Coronary artery (tissue), 2 donors: ENCODE measurements at regions not wholly inside any gene's neighbourhood (a gene's known extent, or its start where the extent isn't known, plus 50 kb on each side); places are given as distances from the start of the nearest gene placed in this dataset.
"Not testable (repeated sequence)": the region's sequence is repeated elsewhere in the genome, so short reads cannot be mapped to it uniquely, and the experiment has no call there.

ENCODE experiments used
- DNase-seq: peaks from one replicate; pipeline ENCODE4 v3.0.0-alpha.2; 2017; ENCODE audit warnings: low spot score
- H3K27ac ChIP-seq, 2 donors: fragments of 200-600 bp; sonication (generic); one replicate each; pipeline ENCODE4 v1.5.1; 2016 to 2019
- H3K4me3 ChIP-seq: fragments of 200-600 bp; sonication (generic); 2 replicates; pipeline ENCODE4 v1.5.1; 2016; ENCODE audit warnings: mild to moderate bottlenecking, moderate library complexity
- TF ChIP-seq, protein P1 (sequence below): fragments of 200-600 bp; sonication (generic); IDR thresholded peaks from one replicate; pipeline ENCODE4 v1.5.1; 2019; ENCODE audit warnings: antibody characterized with exemption

DNA sequence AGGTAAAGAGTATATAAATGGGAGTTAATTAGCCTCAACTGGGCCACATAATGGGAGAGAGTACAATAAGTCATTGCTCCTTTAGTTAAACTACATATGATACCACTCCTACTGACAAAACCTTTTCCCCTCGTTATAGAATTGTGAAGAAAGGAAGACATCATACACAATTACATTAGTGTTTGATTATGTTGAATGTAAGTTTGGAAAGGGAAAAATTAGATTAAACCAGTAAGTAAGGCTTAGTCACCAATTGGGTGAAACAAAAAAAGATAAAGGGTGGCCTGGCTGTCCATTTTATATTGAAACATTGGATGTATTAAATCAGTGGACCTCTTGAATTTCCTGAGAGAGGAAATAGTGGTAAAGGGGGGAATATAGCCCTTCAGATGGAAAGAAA lies 464.3 kb upstream of the PAPPA start:
- no peak for DNase-seq
- no peak overlapping the region for H3K27ac ChIP-seq
- no peak overlapping the region for H3K4me3 ChIP-seq
- TF ChIP-seq, protein P1, sequence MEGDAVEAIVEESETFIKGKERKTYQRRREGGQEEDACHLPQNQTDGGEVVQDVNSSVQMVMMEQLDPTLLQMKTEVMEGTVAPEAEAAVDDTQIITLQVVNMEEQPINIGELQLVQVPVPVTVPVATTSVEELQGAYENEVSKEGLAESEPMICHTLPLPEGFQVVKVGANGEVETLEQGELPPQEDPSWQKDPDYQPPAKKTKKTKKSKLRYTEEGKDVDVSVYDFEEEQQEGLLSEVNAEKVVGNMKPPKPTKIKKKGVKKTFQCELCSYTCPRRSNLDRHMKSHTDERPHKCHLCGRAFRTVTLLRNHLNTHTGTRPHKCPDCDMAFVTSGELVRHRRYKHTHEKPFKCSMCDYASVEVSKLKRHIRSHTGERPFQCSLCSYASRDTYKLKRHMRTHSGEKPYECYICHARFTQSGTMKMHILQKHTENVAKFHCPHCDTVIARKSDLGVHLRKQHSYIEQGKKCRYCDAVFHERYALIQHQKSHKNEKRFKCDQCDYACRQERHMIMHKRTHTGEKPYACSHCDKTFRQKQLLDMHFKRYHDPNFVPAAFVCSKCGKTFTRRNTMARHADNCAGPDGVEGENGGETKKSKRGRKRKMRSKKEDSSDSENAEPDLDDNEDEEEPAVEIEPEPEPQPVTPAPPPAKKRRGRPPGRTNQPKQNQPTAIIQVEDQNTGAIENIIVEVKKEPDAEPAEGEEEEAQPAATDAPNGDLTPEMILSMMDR: no peak

DNA sequence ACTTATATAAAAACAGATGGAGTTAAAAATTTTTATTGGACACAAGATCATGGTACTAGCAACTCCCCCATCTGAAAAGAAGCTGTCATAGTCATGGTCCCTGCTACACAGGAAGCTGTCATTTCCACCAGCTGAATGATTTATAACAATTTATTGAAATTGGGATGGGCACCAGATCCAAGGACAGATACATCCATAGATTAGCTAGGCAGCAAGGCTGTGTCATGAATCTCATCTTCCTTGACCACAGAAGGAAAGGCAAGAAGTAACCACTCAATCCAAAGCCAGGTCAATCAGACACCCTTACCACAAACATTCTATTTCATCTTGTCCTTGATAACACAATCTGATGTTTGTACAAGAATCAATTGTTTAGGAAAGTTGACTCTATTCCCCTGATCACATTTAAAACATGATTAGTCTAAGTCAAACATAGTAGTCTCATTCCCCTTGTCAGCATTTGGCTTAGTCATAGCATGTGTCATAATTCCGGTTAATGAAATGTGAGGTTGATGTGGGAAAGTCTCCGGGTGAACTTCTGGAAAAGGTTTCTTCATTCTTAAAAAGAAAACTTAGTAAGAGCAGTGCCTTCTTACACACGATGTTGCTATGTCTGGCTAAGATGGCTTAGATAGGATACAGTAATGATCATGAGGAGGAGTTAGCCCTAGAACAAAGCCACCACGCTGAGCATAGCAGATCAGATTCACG lies 462.6 kb upstream of the PAPPA start:
- H3K27ac ChIP-seq: peak overlapping the region; percentile 14 to 53
- H3K4me3 ChIP-seq: no peak overlapping the region
- TF ChIP-seq, protein P1: no peak
- no peak for DNase-seq

DNA sequence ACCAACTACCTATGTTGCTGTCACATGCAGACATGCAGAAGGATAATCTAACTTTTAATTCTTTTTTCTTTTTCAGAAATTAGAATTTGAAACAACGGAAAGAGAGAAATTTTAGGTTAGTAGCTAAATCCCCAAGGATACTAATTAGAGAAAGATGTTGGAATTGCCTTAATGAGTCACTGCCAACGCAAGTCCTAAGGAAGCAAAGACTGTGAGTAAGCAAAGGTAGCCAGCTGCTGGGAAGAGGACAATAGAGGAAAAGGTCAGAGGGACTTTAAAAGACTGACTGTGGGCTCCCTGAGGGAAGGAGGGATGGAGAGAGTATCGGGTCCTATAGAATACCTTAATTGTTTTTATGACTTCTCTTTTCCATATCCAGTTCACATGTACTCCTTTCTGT lies 461.9 kb upstream of the PAPPA start:
- H3K27ac ChIP-seq: peak overlapping the region in 1 of 2 donors; percentile 14
- H3K4me3 ChIP-seq: no peak overlapping the region
- TF ChIP-seq, protein P1: no peak
- DNase-seq: no peak

DNA sequence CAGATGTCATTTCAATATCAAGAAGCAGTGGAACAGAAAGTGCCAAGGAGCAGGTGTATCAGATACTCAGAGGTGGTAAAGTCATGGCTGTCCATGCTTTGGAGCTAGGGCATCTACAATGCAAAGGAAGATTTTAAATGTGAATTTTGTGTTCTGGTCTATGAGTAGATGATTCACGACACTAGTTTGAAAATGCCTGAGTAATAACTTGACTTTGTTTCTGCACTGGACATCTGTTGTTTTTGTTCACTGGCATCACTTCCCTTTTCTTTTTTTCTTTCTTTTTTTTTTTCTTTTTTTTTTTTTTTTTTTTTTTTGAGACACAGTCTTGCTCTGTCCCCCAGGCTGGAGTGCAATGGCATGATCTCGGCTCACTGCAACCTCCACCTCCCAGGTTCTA lies 460.7 kb upstream of the PAPPA start:
- H3K4me3 ChIP-seq, H3K27ac ChIP-seq, DNase-seq: not testable (repeated sequence)

DNA sequence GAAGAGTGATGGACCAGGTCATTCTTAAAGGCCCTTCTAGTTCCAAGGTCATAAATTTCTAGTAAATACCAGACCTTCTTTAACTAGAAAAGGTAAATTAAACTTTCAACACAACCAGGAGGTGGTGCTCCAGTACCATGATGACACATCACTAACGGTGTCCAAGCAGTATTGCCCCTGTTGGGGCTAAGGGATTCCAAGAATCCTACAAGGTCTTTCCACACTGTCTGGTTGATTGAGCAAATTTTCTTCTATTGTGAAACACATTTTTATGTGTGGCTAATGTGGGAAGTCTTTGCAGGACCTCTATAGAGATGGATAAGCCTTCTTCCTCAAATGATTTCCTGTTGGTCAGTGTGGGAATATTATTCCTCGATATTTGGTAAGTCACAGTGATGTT lies 459.6 kb upstream of the PAPPA start:
- H3K27ac ChIP-seq: no peak overlapping the region
- TF ChIP-seq, protein P1: no peak
- no peak for DNase-seq
- H3K4me3 ChIP-seq: no peak overlapping the region

DNA sequence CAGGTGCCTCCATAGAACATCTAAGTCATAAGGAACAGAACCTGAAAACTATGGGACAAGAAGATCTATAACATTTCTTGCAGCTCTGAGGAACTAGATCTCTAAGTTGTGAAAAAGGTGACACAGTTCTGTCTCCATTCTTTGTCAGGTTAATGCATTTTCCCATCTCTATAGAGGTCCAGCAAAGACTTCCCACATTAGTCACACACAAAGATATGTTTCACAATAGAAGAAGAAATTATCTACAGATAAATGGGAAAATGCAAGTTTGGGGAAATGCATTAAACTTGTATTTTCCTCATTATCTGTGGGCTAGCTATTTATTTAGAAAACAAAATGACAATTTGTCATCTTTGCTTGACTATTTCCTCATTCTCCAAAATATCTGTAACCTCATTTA lies 458.6 kb upstream of the PAPPA start:
- TF ChIP-seq, protein P1: no peak
- Histone ChIP-seq H3K27ac (no peak overlapping the region), H3K4me3 (no peak overlapping the region)
- DNase-seq: no peak

DNA sequence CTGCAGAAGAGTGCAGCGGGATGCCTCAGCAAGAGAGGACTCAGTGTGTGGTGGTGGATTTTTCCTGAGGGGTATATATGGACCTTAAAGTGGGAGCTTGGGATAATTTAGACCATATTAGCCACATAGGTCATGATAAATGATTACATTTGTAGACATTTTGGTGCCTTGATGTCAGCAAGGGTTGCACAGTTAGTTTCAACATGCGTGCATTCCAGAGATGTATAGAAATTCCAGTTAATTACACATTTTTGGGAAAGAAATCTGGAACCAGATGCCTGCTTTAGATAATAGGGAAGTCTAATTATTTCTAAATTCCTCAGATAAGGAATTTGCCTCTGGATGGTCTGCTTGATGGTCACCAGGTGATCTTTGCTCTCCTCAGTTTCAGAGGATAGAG lies 440.6 kb upstream of the PAPPA start:
- H3K4me3 ChIP-seq: no peak overlapping the region
- TF ChIP-seq, protein P1: no peak
- DNase-seq: no peak
- H3K27ac ChIP-seq: no peak overlapping the region
